ENCODE measurements at regions not wholly inside any gene's neighbourhood (a gene's known extent, or its start where the extent isn't known, plus 50 kb on each side); places are given as distances from the start of the nearest gene placed in this dataset.
"Not testable (repeated sequence)": the region's sequence is repeated elsewhere in the genome, so short reads cannot be mapped to it uniquely, and the experiment has no call there.

- Histone ChIP-seq H3K9ac (ENCODE audit: low read length) (no peak overlapping the region), H3K36me3 (ENCODE audit: control insufficient read depth, low read depth, low read length) (no peaks in the 10 kb centered on the region), H3K27ac (ENCODE audit: low read length) (no peak overlapping the region), H3K9me3 (ENCODE audit: control insufficient read depth, low read depth, low read length) (no peaks in the 10 kb centered on the region), H3K4me1 (ENCODE audit: control insufficient read depth, low read depth, low read length) (peaks cover 6% of the 10 kb centered on the region), H3K4me3 (ENCODE audit: low read length) (no peak overlapping the region), H3K27me3 (ENCODE audit: control insufficient read depth, insufficient read depth, low read length) (no peaks in the 10 kb centered on the region)
Observed at GRCh38 chr2:53053937-53054336, 713.7 kb upstream of the CHAC2 start.

- Histone ChIP-seq H3K4me3 (ENCODE audit: low read length) (no peak overlapping the region), H3K9me3 (ENCODE audit: control insufficient read depth, low read depth, low read length) (no peaks in the 10 kb centered on the region), H3K9ac (ENCODE audit: low read length) (no peak overlapping the region), H3K4me1 (ENCODE audit: control insufficient read depth, low read depth, low read length) (no peaks in the 10 kb centered on the region), H3K27ac (ENCODE audit: low read length) (no peak overlapping the region), H3K36me3 (ENCODE audit: control insufficient read depth, low read depth, low read length) (no peaks in the 10 kb centered on the region), H3K27me3 (ENCODE audit: control insufficient read depth, insufficient read depth, low read length) (no peaks in the 10 kb centered on the region)
Observed at GRCh38 chr2:53051157-53051556, 716.4 kb upstream of the CHAC2 start.

- H3K9me3 ChIP-seq (ENCODE audit: control insufficient read depth, low read depth, low read length), result no peaks in the 10 kb centered on the region
- H3K27ac ChIP-seq (ENCODE audit: low read length), result no peak overlapping the region
- H3K4me3 ChIP-seq (ENCODE audit: low read length), result no peak overlapping the region
- H3K9ac ChIP-seq (ENCODE audit: low read length), result no peak overlapping the region
- H3K27me3 ChIP-seq (ENCODE audit: control insufficient read depth, insufficient read depth, low read length), result peaks cover 7% of the 10 kb centered on the region
- no peaks in the 10 kb centered on the region for H3K36me3 ChIP-seq (ENCODE audit: control insufficient read depth, low read depth, low read length)
- peaks cover 6% of the 10 kb centered on the region for H3K4me1 ChIP-seq (ENCODE audit: control insufficient read depth, low read depth, low read length)
Observed at GRCh38 chr2:53040536-53041229, 726.9 kb upstream of the CHAC2 start.

GRCh38 chr2:53036196-53036595, 731.4 kb upstream of the CHAC2 start:
- no peak overlapping the region for H3K9ac ChIP-seq (ENCODE audit: low read length)
- H3K36me3 ChIP-seq (ENCODE audit: control insufficient read depth, low read depth, low read length), result no peaks in the 10 kb centered on the region
- H3K4me1 ChIP-seq (ENCODE audit: control insufficient read depth, low read depth, low read length), result peaks cover 11% of the 10 kb centered on the region
- no peaks in the 10 kb centered on the region for H3K9me3 ChIP-seq (ENCODE audit: control insufficient read depth, low read depth, low read length)
- no peak overlapping the region for H3K4me3 ChIP-seq (ENCODE audit: low read length)
- H3K27ac ChIP-seq (ENCODE audit: low read length), result no peak overlapping the region
- H3K27me3 ChIP-seq (ENCODE audit: control insufficient read depth, insufficient read depth, low read length), result peaks cover 7% of the 10 kb centered on the region

GRCh38 chr2:53035153-53035552, 732.5 kb upstream of the CHAC2 start:
- Histone ChIP-seq H3K27me3 (ENCODE audit: control insufficient read depth, insufficient read depth, low read length) (peaks cover 7% of the 10 kb centered on the region), H3K4me1 (ENCODE audit: control insufficient read depth, low read depth, low read length) (peaks cover 11% of the 10 kb centered on the region), H3K4me3 (ENCODE audit: low read length) (no peak overlapping the region), H3K36me3 (ENCODE audit: control insufficient read depth, low read depth, low read length) (no peaks in the 10 kb centered on the region), H3K9me3 (ENCODE audit: control insufficient read depth, low read depth, low read length) (no peaks in the 10 kb centered on the region), H3K27ac (ENCODE audit: low read length) (no peak overlapping the region), H3K9ac (ENCODE audit: low read length) (no peak overlapping the region)

- Histone ChIP-seq H3K27me3 (ENCODE audit: control insufficient read depth, insufficient read depth, low read length) (peaks cover 7% of the 10 kb centered on the region), H3K9ac (ENCODE audit: low read length) (no peak overlapping the region), H3K36me3 (ENCODE audit: control insufficient read depth, low read depth, low read length) (no peaks in the 10 kb centered on the region), H3K9me3 (ENCODE audit: control insufficient read depth, low read depth, low read length) (no peaks in the 10 kb centered on the region), H3K27ac (ENCODE audit: low read length) (no peak overlapping the region), H3K4me3 (ENCODE audit: low read length) (no peak overlapping the region), H3K4me1 (ENCODE audit: control insufficient read depth, low read depth, low read length) (peaks cover 11% of the 10 kb centered on the region)
Observed at GRCh38 chr2:53033411-53033810, 734.2 kb upstream of the CHAC2 start.

GRCh38 chr2:53028746-53029423, 738.7 kb upstream of the CHAC2 start:
- Histone ChIP-seq H3K4me1 (ENCODE audit: control insufficient read depth, low read depth, low read length) (no peaks in the 10 kb centered on the region), H3K9ac (ENCODE audit: low read length) (no peak overlapping the region), H3K4me3 (ENCODE audit: low read length) (no peak overlapping the region), H3K9me3 (ENCODE audit: control insufficient read depth, low read depth, low read length) (no peaks in the 10 kb centered on the region), H3K27ac (ENCODE audit: low read length) (no peak overlapping the region), H3K36me3 (ENCODE audit: control insufficient read depth, low read depth, low read length) (no peaks in the 10 kb centered on the region), H3K27me3 (ENCODE audit: control insufficient read depth, insufficient read depth, low read length) (no peaks in the 10 kb centered on the region)

- no peak overlapping the region for H3K27ac ChIP-seq (ENCODE audit: low read length)
- no peaks in the 10 kb centered on the region for H3K27me3 ChIP-seq (ENCODE audit: control insufficient read depth, insufficient read depth, low read length)
- H3K9me3 ChIP-seq (ENCODE audit: control insufficient read depth, low read depth, low read length), result no peaks in the 10 kb centered on the region
- H3K4me1 ChIP-seq (ENCODE audit: control insufficient read depth, low read depth, low read length), result no peaks in the 10 kb centered on the region
- H3K9ac ChIP-seq (ENCODE audit: low read length), result no peak overlapping the region
- no peak overlapping the region for H3K4me3 ChIP-seq (ENCODE audit: low read length)
- H3K36me3 ChIP-seq (ENCODE audit: control insufficient read depth, low read depth, low read length), result no peaks in the 10 kb centered on the region
Observed at GRCh38 chr2:53028225-53028624, 739.4 kb upstream of the CHAC2 start.

- H3K4me1 ChIP-seq (ENCODE audit: control insufficient read depth, low read depth, low read length); H3K36me3 ChIP-seq (ENCODE audit: control insufficient read depth, low read depth, low read length); H3K9me3 ChIP-seq (ENCODE audit: control insufficient read depth, low read depth, low read length); H3K9ac ChIP-seq (ENCODE audit: low read length); H3K27ac ChIP-seq (ENCODE audit: low read length); H3K27me3 ChIP-seq (ENCODE audit: control insufficient read depth, insufficient read depth, low read length); H3K4me3 ChIP-seq (ENCODE audit: low read length): not testable (repeated sequence)
Observed at GRCh38 chr2:53022248-53022647, 745.4 kb upstream of the CHAC2 start.

- no peaks in the 10 kb centered on the region for H3K27me3 ChIP-seq (ENCODE audit: control insufficient read depth, insufficient read depth, low read length)
- H3K4me1 ChIP-seq (ENCODE audit: control insufficient read depth, low read depth, low read length), result no peaks in the 10 kb centered on the region
- H3K4me3 ChIP-seq (ENCODE audit: low read length), result no peak overlapping the region
- no peak overlapping the region for H3K9ac ChIP-seq (ENCODE audit: low read length)
- H3K27ac ChIP-seq (ENCODE audit: low read length), result no peak overlapping the region
- H3K9me3 ChIP-seq (ENCODE audit: control insufficient read depth, low read depth, low read length), result no peaks in the 10 kb centered on the region
- no peaks in the 10 kb centered on the region for H3K36me3 ChIP-seq (ENCODE audit: control insufficient read depth, low read depth, low read length)
Observed at GRCh38 chr2:53021828-53022227, 745.8 kb upstream of the CHAC2 start.

GRCh38 chr2:53021292-53021691, 746.3 kb upstream of the CHAC2 start:
- no peaks in the 10 kb centered on the region for H3K36me3 ChIP-seq (ENCODE audit: control insufficient read depth, low read depth, low read length)
- no peaks in the 10 kb centered on the region for H3K9me3 ChIP-seq (ENCODE audit: control insufficient read depth, low read depth, low read length)
- no peak overlapping the region for H3K27ac ChIP-seq (ENCODE audit: low read length)
- H3K4me1 ChIP-seq (ENCODE audit: control insufficient read depth, low read depth, low read length), result no peaks in the 10 kb centered on the region
- no peak overlapping the region for H3K9ac ChIP-seq (ENCODE audit: low read length)
- H3K4me3 ChIP-seq (ENCODE audit: low read length), result no peak overlapping the region
- H3K27me3 ChIP-seq (ENCODE audit: control insufficient read depth, insufficient read depth, low read length), result no peaks in the 10 kb centered on the region

- H3K9ac ChIP-seq (ENCODE audit: low read length), result no peak overlapping the region
- H3K4me1 ChIP-seq (ENCODE audit: control insufficient read depth, low read depth, low read length), result no peaks in the 10 kb centered on the region
- H3K27me3 ChIP-seq (ENCODE audit: control insufficient read depth, insufficient read depth, low read length), result no peaks in the 10 kb centered on the region
- H3K9me3 ChIP-seq (ENCODE audit: control insufficient read depth, low read depth, low read length), result no peaks in the 10 kb centered on the region
- no peak overlapping the region for H3K4me3 ChIP-seq (ENCODE audit: low read length)
- no peaks in the 10 kb centered on the region for H3K36me3 ChIP-seq (ENCODE audit: control insufficient read depth, low read depth, low read length)
- H3K27ac ChIP-seq (ENCODE audit: low read length), result no peak overlapping the region
Observed at GRCh38 chr2:53018825-53019425, 748.7 kb upstream of the CHAC2 start.
